ENCODE measurements at regions not wholly inside any gene's neighbourhood (a gene's known extent, or its start where the extent isn't known, plus 50 kb on each side); places are given as distances from the start of the nearest gene placed in this dataset.

- TF ChIP-seq CTCF (IDR thresholded peaks at IDR 0.05; ENCODE audit: extremely low read depth, low read depth, low read length) = no peak
- Histone ChIP-seq H3K4me3 (ENCODE audit: insufficient read depth, low read length) (no peak overlapping the region), H3K79me2 (ENCODE audit: insufficient read depth, low read length) (no peaks in the 10 kb centered on the region), H2AFZ (ENCODE audit: low read length) (no peak overlapping the region), H3K4me1 (ENCODE audit: insufficient read depth, low read length) (no peaks in the 10 kb centered on the region), H3K9me3 (ENCODE audit: low read depth, low read length) (no peaks in the 10 kb centered on the region), H4K20me1 (ENCODE audit: insufficient read depth, low read length) (no peaks in the 10 kb centered on the region), H3K4me2 (ENCODE audit: insufficient read depth, low read length) (no peak overlapping the region), H3K27ac (ENCODE audit: low read depth, low read length) (no peak overlapping the region), H3K36me3 (ENCODE audit: insufficient read depth, low read length) (no peaks in the 10 kb centered on the region), H3K27me3 (ENCODE audit: insufficient read depth, low read length) (no peaks in the 10 kb centered on the region)
- DNase-seq (ENCODE audit: insufficient read length, low spot score, missing footprints) = no peak
Observed at GRCh38 chrX:42933187-42933586, 155.2 kb upstream of the PPP1R2C start.

- no peaks in the 10 kb centered on the region for H3K36me3 ChIP-seq (ENCODE audit: insufficient read depth, low read length)
- H3K79me2 ChIP-seq (ENCODE audit: insufficient read depth, low read length) = no peaks in the 10 kb centered on the region
- no peaks in the 10 kb centered on the region for H3K27me3 ChIP-seq (ENCODE audit: insufficient read depth, low read length)
- no peak overlapping the region for H2AFZ ChIP-seq (ENCODE audit: low read length)
- no peak overlapping the region for H3K4me3 ChIP-seq (ENCODE audit: insufficient read depth, low read length)
- no peak overlapping the region for H3K27ac ChIP-seq (ENCODE audit: low read depth, low read length)
- no peaks in the 10 kb centered on the region for H3K9me3 ChIP-seq (ENCODE audit: low read depth, low read length)
- no peaks in the 10 kb centered on the region for H3K4me1 ChIP-seq (ENCODE audit: insufficient read depth, low read length)
- no peaks in the 10 kb centered on the region for H4K20me1 ChIP-seq (ENCODE audit: insufficient read depth, low read length)
- DNase-seq (ENCODE audit: insufficient read length, low spot score, missing footprints) = no peak
- no peak overlapping the region for H3K4me2 ChIP-seq (ENCODE audit: insufficient read depth, low read length)
- TF ChIP-seq CTCF (IDR thresholded peaks at IDR 0.05; ENCODE audit: extremely low read depth, low read depth, low read length) = no peak
Observed at GRCh38 chrX:42934020-42934726, 156.2 kb upstream of the PPP1R2C start.

- no peak for DNase-seq (ENCODE audit: insufficient read length, low spot score, missing footprints)
- no peak overlapping the region for H3K27ac ChIP-seq (ENCODE audit: low read depth, low read length)
- no peaks in the 10 kb centered on the region for H3K79me2 ChIP-seq (ENCODE audit: insufficient read depth, low read length)
- no peaks in the 10 kb centered on the region for H3K4me1 ChIP-seq (ENCODE audit: insufficient read depth, low read length)
- H3K36me3 ChIP-seq (ENCODE audit: insufficient read depth, low read length) = no peaks in the 10 kb centered on the region
- no peak overlapping the region for H3K4me3 ChIP-seq (ENCODE audit: insufficient read depth, low read length)
- H3K4me2 ChIP-seq (ENCODE audit: insufficient read depth, low read length) = no peak overlapping the region
- H3K9me3 ChIP-seq (ENCODE audit: low read depth, low read length) = no peaks in the 10 kb centered on the region
- H3K27me3 ChIP-seq (ENCODE audit: insufficient read depth, low read length) = no peaks in the 10 kb centered on the region
- no peaks in the 10 kb centered on the region for H4K20me1 ChIP-seq (ENCODE audit: insufficient read depth, low read length)
- no peak for TF ChIP-seq CTCF (IDR thresholded peaks at IDR 0.05; ENCODE audit: extremely low read depth, low read depth, low read length)
- no peak overlapping the region for H2AFZ ChIP-seq (ENCODE audit: low read length)
Observed at GRCh38 chrX:42941671-42942070, 163.7 kb upstream of the PPP1R2C start.

GRCh38 chrX:42943051-42943974 is 165.3 kb upstream of the PPP1R2C start:
- Histone ChIP-seq H3K27ac (ENCODE audit: low read depth, low read length) (no peak overlapping the region), H3K4me2 (ENCODE audit: insufficient read depth, low read length) (no peak overlapping the region), H3K9me3 (ENCODE audit: low read depth, low read length) (no peaks in the 10 kb centered on the region), H3K4me1 (ENCODE audit: insufficient read depth, low read length) (no peaks in the 10 kb centered on the region), H2AFZ (ENCODE audit: low read length) (no peak overlapping the region), H3K36me3 (ENCODE audit: insufficient read depth, low read length) (no peaks in the 10 kb centered on the region), H4K20me1 (ENCODE audit: insufficient read depth, low read length) (no peaks in the 10 kb centered on the region), H3K4me3 (ENCODE audit: insufficient read depth, low read length) (no peak overlapping the region), H3K27me3 (ENCODE audit: insufficient read depth, low read length) (no peaks in the 10 kb centered on the region), H3K79me2 (ENCODE audit: insufficient read depth, low read length) (no peaks in the 10 kb centered on the region)
- no peak for DNase-seq (ENCODE audit: insufficient read length, low spot score, missing footprints)
- no peak for TF ChIP-seq CTCF (IDR thresholded peaks at IDR 0.05; ENCODE audit: extremely low read depth, low read depth, low read length)

All from osteoblast (primary cell).